ENCODE measurements at regions not wholly inside any gene's neighbourhood (a gene's known extent, or its start where the extent isn't known, plus 50 kb on each side); places are given as distances from the start of the nearest gene placed in this dataset.

DNA sequence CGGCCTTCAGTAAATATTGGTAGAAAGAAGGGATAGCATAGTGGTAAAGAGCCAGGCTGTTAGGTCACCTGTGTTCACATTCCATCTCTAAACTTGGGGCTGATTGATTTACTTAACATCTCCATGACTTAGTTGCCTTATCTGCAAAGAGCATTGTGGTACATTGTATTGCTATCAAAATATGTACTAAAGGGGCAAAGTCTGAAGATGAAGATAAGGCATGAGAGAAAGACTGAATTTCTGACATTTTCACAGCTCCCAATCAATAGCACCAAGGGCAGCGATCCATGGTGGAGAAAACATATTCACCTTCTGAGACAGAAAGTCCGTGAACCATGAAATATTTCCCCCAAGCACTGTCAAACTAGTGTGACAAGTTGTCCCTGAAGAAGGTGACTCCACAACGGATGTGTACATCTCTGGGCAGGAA is 223.3 kb upstream of the STXBP5 start:
- no peaks in the 10 kb centered on the region for H3K9me3 ChIP-seq (ENCODE audit: control insufficient read depth in 2 of 3, insufficient read depth in 1 of 3, low read length in 3 of 3)
- no peaks in the 10 kb centered on the region for H3K36me3 ChIP-seq (ENCODE audit: control insufficient read depth in 2 of 3, insufficient read depth in 3 of 3, low read length in 3 of 3)
- no peak overlapping the region for H3K27ac ChIP-seq (ENCODE audit: low read depth in 2 of 2, low read length in 2 of 2)
- intact Hi-C loops (cut with DNase I) = no loop called here
- TF ChIP-seq, protein P1, sequence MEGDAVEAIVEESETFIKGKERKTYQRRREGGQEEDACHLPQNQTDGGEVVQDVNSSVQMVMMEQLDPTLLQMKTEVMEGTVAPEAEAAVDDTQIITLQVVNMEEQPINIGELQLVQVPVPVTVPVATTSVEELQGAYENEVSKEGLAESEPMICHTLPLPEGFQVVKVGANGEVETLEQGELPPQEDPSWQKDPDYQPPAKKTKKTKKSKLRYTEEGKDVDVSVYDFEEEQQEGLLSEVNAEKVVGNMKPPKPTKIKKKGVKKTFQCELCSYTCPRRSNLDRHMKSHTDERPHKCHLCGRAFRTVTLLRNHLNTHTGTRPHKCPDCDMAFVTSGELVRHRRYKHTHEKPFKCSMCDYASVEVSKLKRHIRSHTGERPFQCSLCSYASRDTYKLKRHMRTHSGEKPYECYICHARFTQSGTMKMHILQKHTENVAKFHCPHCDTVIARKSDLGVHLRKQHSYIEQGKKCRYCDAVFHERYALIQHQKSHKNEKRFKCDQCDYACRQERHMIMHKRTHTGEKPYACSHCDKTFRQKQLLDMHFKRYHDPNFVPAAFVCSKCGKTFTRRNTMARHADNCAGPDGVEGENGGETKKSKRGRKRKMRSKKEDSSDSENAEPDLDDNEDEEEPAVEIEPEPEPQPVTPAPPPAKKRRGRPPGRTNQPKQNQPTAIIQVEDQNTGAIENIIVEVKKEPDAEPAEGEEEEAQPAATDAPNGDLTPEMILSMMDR (IDR thresholded peaks at IDR 0.05; ENCODE audit: borderline replicate concordance, extremely low read depth, insufficient read depth) = no peak
- H3K27me3 ChIP-seq (ENCODE audit: control insufficient read depth, insufficient read depth, low read length) = no peaks in the 10 kb centered on the region
- no peak for FAIRE-seq
- no peaks in the 10 kb centered on the region for H3K4me1 ChIP-seq (ENCODE audit: control insufficient read depth in 2 of 3, insufficient read depth in 2 of 3, low read depth in 1 of 3, low read length in 3 of 3)
- no peak for DNase-seq
- no peak overlapping the region for H3K4me3 ChIP-seq (ENCODE audit: low read length in 3 of 3)
- no peak overlapping the region for H3K9ac ChIP-seq (ENCODE audit: low read length in 3 of 3)

DNA sequence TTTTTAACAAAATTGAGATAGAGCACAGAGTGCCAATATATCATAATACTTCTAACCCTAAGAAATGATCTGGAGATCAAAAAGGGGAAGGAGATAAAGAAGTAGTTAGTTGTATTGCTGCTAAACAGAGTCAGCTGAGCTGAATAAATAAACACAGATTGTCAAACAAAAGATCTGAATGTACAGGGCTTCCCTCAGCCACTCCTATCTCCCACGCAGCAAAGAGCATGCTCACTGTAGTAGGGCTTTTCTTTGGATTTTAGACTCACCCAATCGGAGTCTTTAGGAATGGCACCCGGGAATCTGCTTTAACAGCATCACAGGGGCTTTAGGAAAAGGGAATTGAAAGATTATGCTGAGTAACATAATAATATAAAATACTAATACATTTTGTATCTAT is 222.2 kb upstream of the STXBP5 start:
- FAIRE-seq = no peak
- TF ChIP-seq, protein P1 (IDR thresholded peaks at IDR 0.05; ENCODE audit: borderline replicate concordance, extremely low read depth, insufficient read depth) = no peak
- intact Hi-C loops (cut with DNase I) = no loop called here

DNA sequence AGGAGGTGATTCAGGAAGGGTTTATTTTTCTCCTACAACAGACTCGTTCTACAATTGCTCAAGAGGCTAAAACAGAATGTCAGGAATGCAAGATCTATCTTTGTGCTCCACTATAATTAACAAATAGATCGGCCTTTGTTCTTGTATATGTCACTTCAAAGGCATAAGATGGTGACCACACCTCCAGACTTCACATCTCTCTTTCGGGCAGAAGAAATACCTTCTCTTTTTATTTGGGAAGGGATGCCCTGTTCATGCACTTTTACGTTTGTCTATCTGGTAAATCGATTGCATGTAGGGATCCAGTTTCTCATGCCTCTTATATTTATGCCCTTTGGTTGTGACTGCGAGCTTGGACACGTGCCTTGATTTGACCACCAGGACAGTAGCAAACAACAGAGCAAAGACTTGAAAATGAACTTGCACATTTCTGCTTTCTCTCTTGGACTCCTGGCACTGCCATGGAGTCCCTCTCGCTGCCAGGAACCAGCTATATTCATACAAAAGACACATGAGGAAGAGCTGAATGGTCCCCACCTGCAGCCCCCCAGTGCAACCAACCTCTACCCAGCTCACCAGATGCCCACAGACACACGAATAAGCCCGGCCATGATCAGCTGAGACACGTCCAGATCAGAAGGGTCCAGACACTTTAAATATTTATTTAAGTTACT is 219.8 kb upstream of the STXBP5 start:
- DNase-seq (no peak), FAIRE-seq (no peak)
- intact Hi-C loops (cut with DNase I) = no loop called here
- Histone ChIP-seq H3K4me3 (ENCODE audit: low read length in 3 of 3) (no peak overlapping the region), H3K36me3 (ENCODE audit: control insufficient read depth in 2 of 3, insufficient read depth in 3 of 3, low read length in 3 of 3) (no peaks in the 10 kb centered on the region), H3K4me1 (ENCODE audit: control insufficient read depth in 2 of 3, insufficient read depth in 2 of 3, low read depth in 1 of 3, low read length in 3 of 3) (no peaks in the 10 kb centered on the region), H3K9ac (ENCODE audit: low read length in 3 of 3) (no peak overlapping the region), H3K27me3 (ENCODE audit: control insufficient read depth, insufficient read depth, low read length) (no peaks in the 10 kb centered on the region), H3K27ac (ENCODE audit: low read depth in 2 of 2, low read length in 2 of 2) (no peak overlapping the region), H3K9me3 (ENCODE audit: control insufficient read depth in 2 of 3, insufficient read depth in 1 of 3, low read length in 3 of 3) (no peaks in the 10 kb centered on the region)
- TF ChIP-seq, protein P1 (IDR thresholded peaks at IDR 0.05; ENCODE audit: borderline replicate concordance, extremely low read depth, insufficient read depth) = no peak

More for the DNA sequence above, 222.2 kb upstream of the STXBP5 start:
- H3K9ac ChIP-seq (ENCODE audit: low read length in 3 of 3) = no peak overlapping the region
- no peak for DNase-seq
- no peaks in the 10 kb centered on the region for H3K4me1 ChIP-seq (ENCODE audit: control insufficient read depth in 2 of 3, insufficient read depth in 2 of 3, low read depth in 1 of 3, low read length in 3 of 3)
- H3K36me3 ChIP-seq (ENCODE audit: control insufficient read depth in 2 of 3, insufficient read depth in 3 of 3, low read length in 3 of 3) = no peaks in the 10 kb centered on the region
- H3K9me3 ChIP-seq (ENCODE audit: control insufficient read depth in 2 of 3, insufficient read depth in 1 of 3, low read length in 3 of 3) = no peaks in the 10 kb centered on the region
- no peak overlapping the region for H3K27ac ChIP-seq (ENCODE audit: low read depth in 2 of 2, low read length in 2 of 2)
- no peak overlapping the region for H3K4me3 ChIP-seq (ENCODE audit: low read length in 3 of 3)
- H3K27me3 ChIP-seq (ENCODE audit: control insufficient read depth, insufficient read depth, low read length) = no peaks in the 10 kb centered on the region

DNA sequence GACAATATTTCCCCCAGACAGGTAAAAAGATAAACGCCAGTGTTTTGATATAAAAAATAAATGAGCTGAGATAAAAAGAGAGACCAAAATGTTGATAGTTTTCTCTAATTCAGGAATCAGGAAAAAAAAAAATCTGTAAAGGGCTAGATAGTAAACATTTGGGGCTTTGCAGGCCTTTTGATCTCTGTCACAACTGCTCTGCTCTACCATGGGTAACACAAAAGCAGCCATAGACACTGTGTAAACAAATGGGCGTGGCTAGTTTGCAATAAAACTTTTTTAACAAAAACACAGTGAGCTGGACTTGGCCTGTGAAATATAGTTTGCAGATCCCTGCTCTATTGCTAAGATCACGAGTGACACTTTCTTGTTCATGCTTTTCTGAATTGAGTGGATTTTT is 219.1 kb upstream of the STXBP5 start:
- no peak overlapping the region for H3K27ac ChIP-seq (ENCODE audit: low read depth in 2 of 2, low read length in 2 of 2)
- no peaks in the 10 kb centered on the region for H3K9me3 ChIP-seq (ENCODE audit: control insufficient read depth in 2 of 3, insufficient read depth in 1 of 3, low read length in 3 of 3)
- peak in 2 of 5 donors; percentile 31 to 32 for DNase-seq
- H3K9ac ChIP-seq (ENCODE audit: low read length in 3 of 3) = no peak overlapping the region
- intact Hi-C loops (cut with DNase I) = no loop called here
- H3K36me3 ChIP-seq (ENCODE audit: control insufficient read depth in 2 of 3, insufficient read depth in 3 of 3, low read length in 3 of 3) = no peaks in the 10 kb centered on the region
- no peaks in the 10 kb centered on the region for H3K27me3 ChIP-seq (ENCODE audit: control insufficient read depth, insufficient read depth, low read length)
- H3K4me1 ChIP-seq (ENCODE audit: control insufficient read depth in 2 of 3, insufficient read depth in 2 of 3, low read depth in 1 of 3, low read length in 3 of 3) = no peaks in the 10 kb centered on the region
- TF ChIP-seq, protein P1 (IDR thresholded peaks at IDR 0.05; ENCODE audit: borderline replicate concordance, extremely low read depth, insufficient read depth) = no peak
- FAIRE-seq = no peak
- H3K4me3 ChIP-seq (ENCODE audit: low read length in 3 of 3) = no peak overlapping the region
